OCI-LY7 (cell line): ENCODE measurements at regions not wholly inside any gene's neighbourhood (a gene's known extent, or its start where the extent isn't known, plus 50 kb on each side); places are given as distances from the start of the nearest gene placed in this dataset.

Source experiments
- BruUV-seq: library from RNA; stranded (reverse); fragments of 400-500 nt; replicated peaks from 2 replicates; lab custom pipeline; 2021; lab: Mats Ljungman, UMichigan
- CTCF ChIA-PET: fragments of 300-600 bp; sonication (Branson Sonifier 250); formaldehyde crosslinking; loops from one replicate; lab custom pipeline; 2022; ENCODE audit warnings: antibody characterized with exemption; ENCODE audit not compliant: unreplicated experiment; lab: Charles Lee
- POLR2A ChIA-PET: fragments of 300-600 bp; sonication (Branson Sonifier 250); formaldehyde crosslinking; loops from one replicate; lab custom pipeline; 2022; ENCODE audit warnings: antibody characterized with exemption; lab: Charles Lee
- DNase-seq: peaks from one replicate; pipeline ENCODE4 v3.0.0-alpha.2; 2015; ENCODE audit warnings: low spot score
- H2AFZ ChIP-seq: fragments of 200-600 bp; sonication (generic), shearing (Covaris generic); 2 replicates; pipeline ENCODE4 v1.6.1; 2014; ENCODE audit warnings: mild to moderate bottlenecking, antibody characterized with exemption, low read length, moderate library complexity
- H3K27ac ChIP-seq: fragments of 200-600 bp; sonication (generic); 2 replicates; pipeline ENCODE4 v1.5.1; 2014; ENCODE audit warnings: mixed run types, low read depth, mild to moderate bottlenecking, moderate library complexity, low read length, inconsistent platforms; ENCODE audit not compliant: poor library complexity, severe bottlenecking
- H3K36me3 ChIP-seq: fragments of 200-600 bp; sonication (generic); 2 replicates; pipeline ENCODE4 v1.6.1; 2014; ENCODE audit warnings: mild to moderate bottlenecking, antibody characterized with exemption, low read length, moderate library complexity, mixed read lengths; ENCODE audit not compliant: insufficient read depth
- H3K4me1 ChIP-seq: fragments of 200-600 bp; sonication (generic); 2 replicates; pipeline ENCODE4 v1.5.1; 2014; ENCODE audit warnings: mild to moderate bottlenecking, low read length; ENCODE audit not compliant: insufficient read depth, poor library complexity, severe bottlenecking
- H3K4me2 ChIP-seq: fragments of 200-600 bp; sonication (generic); 2 replicates; pipeline ENCODE4 v1.6.1; 2014; ENCODE audit warnings: mild to moderate bottlenecking, low read length
- H3K4me3 ChIP-seq: fragments of 200-600 bp; sonication (generic); 2 replicates; pipeline ENCODE4 v1.5.1; 2014; ENCODE audit warnings: mild to moderate bottlenecking, low read depth, low read length; ENCODE audit not compliant: poor library complexity, severe bottlenecking
- H3K79me2 ChIP-seq: fragments of 200-600 bp; sonication (generic); 2 replicates; pipeline ENCODE4 v1.6.1; 2016; ENCODE audit warnings: low read depth, mild to moderate bottlenecking, low read length, moderate library complexity, mixed read lengths; ENCODE audit not compliant: insufficient read depth
- H3K9me2 ChIP-seq: fragments of 200-600 bp; sonication (generic); 2 replicates; pipeline ENCODE4 v1.6.1; 2016; ENCODE audit warnings: mild to moderate bottlenecking, low read length, mixed read lengths; ENCODE audit not compliant: insufficient read depth
- H3K9me3 ChIP-seq: fragments of 200-600 bp; sonication (generic); 2 replicates; pipeline ENCODE4 v1.6.1; 2014; ENCODE audit warnings: mild to moderate bottlenecking, mixed run types, low read length, mixed read lengths
- H4K20me1 ChIP-seq: fragments of 200-600 bp; sonication (generic); 2 replicates; pipeline ENCODE4 v1.6.1; 2014; ENCODE audit warnings: mild to moderate bottlenecking, antibody characterized with exemption, low read length, moderate library complexity, mixed read lengths; ENCODE audit not compliant: insufficient read depth
- CTCF ChIP-seq: fragments of 200-600 bp; sonication (generic); conservative IDR thresholded peaks from 2 replicates; pipeline ENCODE4 v1.5.1; 2014; ENCODE audit warnings: mild to moderate bottlenecking, antibody characterized with exemption, low read length, moderate library complexity, mixed read lengths
- EZH2phosphoT487 ChIP-seq: fragments of 200-600 bp; sonication (generic); IDR thresholded peaks from 2 replicates; pipeline ENCODE4 v1.6.1; 2018; ENCODE audit warnings: low read depth, borderline replicate concordance, mild to moderate bottlenecking, mixed run types, antibody characterized with exemption, low read length, moderate library complexity, mixed read lengths
- intact Hi-C: fragments of 100-400 bp; cut with micrococcal nuclease; formaldehyde crosslinking; loops from one replicate; pipeline ENCODE4 v1.10.0; 2022; ENCODE audit not compliant: unreplicated experiment

- H3K4me1 ChIP-seq, result no peaks in the 10 kb centered on the region
- intact Hi-C loops, result no loop called here
- no peak overlapping the region for H3K4me3 ChIP-seq
- no peak overlapping the region for H2AFZ ChIP-seq
- BruUV-seq, result no TSS peak
- ChIA-PET POLR2A (no interaction called here), CTCF (no interaction called here)
- DNase-seq, result no peak
- TF ChIP-seq EZH2phosphoT487 (no peak), CTCF (no peak)
- no peaks in the 10 kb centered on the region for H4K20me1 ChIP-seq
- H3K9me3 ChIP-seq, result no peaks in the 10 kb centered on the region
- no peak overlapping the region for H3K4me2 ChIP-seq
- no peaks in the 10 kb centered on the region for H3K36me3 ChIP-seq
- H3K79me2 ChIP-seq, result no peaks in the 10 kb centered on the region
- no peaks in the 10 kb centered on the region for H3K9me2 ChIP-seq
- H3K27ac ChIP-seq, result no peak overlapping the region
Observed at GRCh38 chr13:97570442-97570841, 136.5 kb downstream of the RAP2A start.

GRCh38 chr13:97573011-97573410 lies 139.0 kb downstream of the RAP2A start:
- ChIA-PET CTCF (no interaction called here), POLR2A (no interaction called here)
- TF ChIP-seq EZH2phosphoT487 (no peak), CTCF (no peak)
- Histone ChIP-seq H3K4me2 (no peak overlapping the region), H4K20me1 (no peaks in the 10 kb centered on the region), H3K27ac (no peak overlapping the region), H3K4me1 (no peaks in the 10 kb centered on the region), H3K79me2 (no peaks in the 10 kb centered on the region), H3K4me3 (no peak overlapping the region), H3K36me3 (no peaks in the 10 kb centered on the region), H3K9me3 (no peaks in the 10 kb centered on the region), H3K9me2 (no peaks in the 10 kb centered on the region), H2AFZ (no peak overlapping the region)
- no TSS peak for BruUV-seq
- intact Hi-C loops, result no loop called here
- no peak for DNase-seq

- Histone ChIP-seq H3K36me3 (no peaks in the 10 kb centered on the region), H3K9me2 (no peaks in the 10 kb centered on the region), H3K4me1 (no peaks in the 10 kb centered on the region), H4K20me1 (no peaks in the 10 kb centered on the region), H2AFZ (no peak overlapping the region), H3K4me3 (no peak overlapping the region), H3K4me2 (no peak overlapping the region), H3K79me2 (no peaks in the 10 kb centered on the region), H3K27ac (no peak overlapping the region), H3K9me3 (no peaks in the 10 kb centered on the region)
- peak; percentile 1 for DNase-seq
- TF ChIP-seq CTCF (peak; percentile 18; the same call in 1 of the 2 replicates), EZH2phosphoT487 (no peak)
- POLR2A ChIA-PET, result no interaction called here
- CTCF ChIA-PET, result no interaction called here
- intact Hi-C loops, result no loop called here
- no TSS peak for BruUV-seq
Observed at GRCh38 chr13:97574926-97575325, 141.0 kb downstream of the RAP2A start.
